HG03457 (cell line): ENCODE measurements at regions not wholly inside any gene's neighbourhood (a gene's known extent, or its start where the extent isn't known, plus 50 kb on each side); places are given as distances from the start of the nearest gene placed in this dataset.
"Not testable (repeated sequence)": the region's sequence is repeated elsewhere in the genome, so short reads cannot be mapped to it uniquely, and the experiment has no call there.

Experiments
- ATAC-seq: cut with Tn5 transposase; IDR thresholded peaks from one replicate; pipeline ENCODE4 v1.9.1; 2021; ENCODE audit warnings: moderate number of reproducible peaks; ENCODE audit not compliant: unreplicated experiment

- no peak for ATAC-seq
These were observed 290.2 kb upstream of the TMEFF2 start for GRCh38 chr2:192484903-192485302.

DNA sequence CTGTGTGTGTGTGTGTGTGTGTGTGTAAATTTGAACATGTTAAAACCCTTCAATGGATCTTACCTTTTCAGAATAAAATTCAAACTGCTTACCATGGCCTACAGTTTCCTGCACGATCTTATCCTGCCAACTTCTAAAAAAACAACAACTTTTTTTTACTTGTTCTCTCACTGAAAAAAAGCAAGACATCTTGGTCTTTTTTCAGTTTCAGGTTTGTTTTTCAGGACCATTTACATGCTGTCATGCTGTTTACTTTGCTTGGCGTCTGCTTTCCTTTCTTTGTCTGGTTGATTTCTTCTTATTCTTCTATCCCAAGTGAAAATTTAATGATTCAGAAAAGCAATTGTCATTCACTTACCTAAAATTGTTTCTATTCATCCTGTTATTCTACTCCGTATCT lies 286.3 kb upstream of the TMEFF2 start:
- no peak for ATAC-seq

DNA sequence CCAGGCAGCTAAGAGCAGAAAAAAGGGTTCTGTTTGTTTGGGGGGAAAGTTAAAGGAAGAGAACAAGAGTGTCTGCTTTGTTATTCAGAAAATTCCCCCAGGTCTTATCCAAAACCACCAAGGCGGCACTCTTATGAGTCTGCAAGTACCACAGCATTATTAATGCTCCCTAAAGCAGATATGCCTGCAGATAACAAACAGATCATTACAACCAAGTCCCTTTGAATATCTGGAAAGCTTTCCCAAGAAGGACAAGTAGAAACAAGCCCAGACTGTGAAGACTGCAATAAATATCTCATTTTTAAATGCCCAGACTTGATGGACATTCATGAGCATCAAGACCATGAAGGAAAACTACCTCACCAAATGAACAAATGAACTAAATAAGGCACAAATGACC lies 278.6 kb upstream of the TMEFF2 start:
- ATAC-seq: no peak

DNA sequence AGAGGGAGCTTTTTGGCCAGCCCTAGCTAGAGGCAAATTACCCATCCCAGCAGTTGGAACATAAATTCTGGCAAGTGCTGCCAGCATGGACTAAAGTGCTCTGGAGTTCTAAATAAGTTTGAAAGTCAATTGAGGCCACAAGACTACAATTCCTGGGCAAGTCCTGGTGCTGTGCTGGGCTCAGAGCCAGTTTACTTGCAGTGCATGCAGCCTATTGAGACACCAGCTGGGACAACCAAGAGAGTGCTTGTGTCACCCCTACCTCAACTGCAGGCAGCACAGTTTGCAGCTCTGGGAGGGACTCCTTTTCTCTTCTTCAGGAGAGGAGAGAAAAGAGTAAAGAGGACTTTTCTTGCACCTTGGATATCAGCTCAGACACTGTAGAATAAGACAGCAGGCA lies 277.2 kb upstream of the TMEFF2 start:
- ATAC-seq: no peak

GRCh38 chr2:192469612-192470011 lies 274.9 kb upstream of the TMEFF2 start:
- no peak for ATAC-seq

- ATAC-seq: no peak
These were observed 273.4 kb upstream of the TMEFF2 start for GRCh38 chr2:192467953-192468660.

- no peak for ATAC-seq
These were observed 270.4 kb upstream of the TMEFF2 start for GRCh38 chr2:192465141-192465540.

DNA sequence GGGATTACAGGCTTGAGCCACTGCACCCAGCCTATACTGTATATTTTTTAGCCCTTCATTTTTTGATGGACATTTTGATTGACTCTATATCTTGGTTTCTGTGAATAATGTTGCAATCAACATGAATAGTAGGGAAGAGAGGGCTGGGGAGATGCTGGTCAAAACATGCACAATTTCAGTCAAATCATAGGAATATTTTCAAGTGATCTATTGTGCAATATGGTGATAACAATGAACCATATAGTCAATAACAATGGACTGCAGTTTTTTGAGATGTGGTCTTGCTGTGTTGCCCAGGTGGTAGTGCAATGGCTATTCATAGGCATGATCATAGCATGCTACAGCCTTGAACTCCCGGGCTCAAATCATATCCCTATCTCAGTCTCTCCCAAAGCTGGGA lies 264.7 kb upstream of the TMEFF2 start:
- ATAC-seq: no peak

DNA sequence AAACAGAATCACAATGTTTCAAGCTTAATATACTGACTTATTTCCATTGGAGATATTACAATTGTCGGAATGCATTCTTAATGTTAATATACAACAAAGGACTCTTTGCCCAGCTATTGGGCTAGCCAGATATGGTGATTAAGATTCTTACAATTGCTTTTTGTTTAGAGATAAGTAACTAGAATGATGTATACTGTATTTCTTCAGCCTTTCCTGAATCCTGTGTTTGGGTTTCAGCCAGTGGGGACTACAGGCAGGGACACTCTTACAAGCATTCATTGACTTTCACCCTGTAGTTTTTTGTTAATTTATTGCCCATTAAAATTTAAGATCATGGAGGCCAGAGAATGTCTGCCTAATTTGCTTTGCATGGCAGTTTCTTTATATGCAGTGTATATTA lies 254.1 kb upstream of the TMEFF2 start:
- no peak for ATAC-seq

- ATAC-seq: no peak
These were observed 249.6 kb upstream of the TMEFF2 start for GRCh38 chr2:192444286-192444838.

GRCh38 chr2:192443831-192444230 lies 249.1 kb upstream of the TMEFF2 start:
- no peak for ATAC-seq

DNA sequence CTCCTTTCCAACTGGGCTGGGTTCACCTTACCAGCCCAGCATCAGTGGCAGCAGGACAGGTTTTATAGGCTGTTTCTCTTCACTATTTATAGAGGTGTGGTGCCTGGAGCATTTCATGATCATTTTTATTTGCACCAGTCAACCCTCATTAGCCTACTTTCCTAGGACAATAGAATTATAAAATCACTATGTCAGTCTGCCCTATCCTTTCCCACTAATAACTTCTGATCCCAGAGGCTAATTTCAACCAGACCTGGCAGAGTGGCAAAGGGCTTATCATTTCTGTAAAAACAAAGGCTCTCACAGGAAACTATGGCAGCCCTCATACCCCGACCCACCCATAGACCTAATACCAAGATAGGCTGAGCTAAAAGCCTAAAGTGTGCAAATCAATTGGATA lies 243.5 kb upstream of the TMEFF2 start:
- no peak for ATAC-seq

DNA sequence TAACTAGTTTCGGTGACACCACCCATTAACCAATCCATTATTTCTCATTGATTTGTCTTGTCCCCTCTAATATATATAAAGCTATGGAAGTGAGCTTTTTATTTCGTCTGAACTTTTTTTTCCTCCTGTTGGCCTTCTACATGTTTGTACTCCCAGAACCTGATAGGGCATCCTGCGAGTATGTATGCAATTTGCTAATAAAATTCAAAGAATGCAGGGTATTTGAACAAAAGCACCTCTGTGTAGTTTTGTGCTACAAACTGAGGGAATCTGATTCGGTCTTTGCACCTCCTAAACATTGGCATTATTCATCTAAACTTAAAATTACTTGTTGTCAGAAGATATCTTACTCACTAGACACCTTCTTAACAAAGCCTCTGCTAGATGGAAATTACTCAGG lies 242.9 kb upstream of the TMEFF2 start:
- no peak for ATAC-seq

DNA sequence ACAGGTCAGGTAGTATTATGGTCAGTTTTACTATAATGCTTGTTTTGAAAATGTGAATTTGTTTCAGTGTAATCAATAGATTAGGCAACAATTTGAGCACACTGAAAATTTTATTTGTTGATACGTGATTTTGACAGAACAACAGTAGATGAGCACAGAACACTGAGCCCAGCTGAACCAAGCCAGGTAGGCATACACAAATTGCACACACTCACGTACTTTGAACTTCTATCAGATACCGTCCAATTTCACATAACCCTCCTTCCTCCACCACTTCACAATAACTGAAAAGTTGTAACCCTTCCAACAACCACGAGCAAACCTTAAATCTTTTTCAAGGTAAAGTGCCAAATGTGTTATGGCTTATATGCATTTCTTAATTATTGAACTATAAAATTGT lies 229.5 kb upstream of the TMEFF2 start:
- no peak for ATAC-seq

DNA sequence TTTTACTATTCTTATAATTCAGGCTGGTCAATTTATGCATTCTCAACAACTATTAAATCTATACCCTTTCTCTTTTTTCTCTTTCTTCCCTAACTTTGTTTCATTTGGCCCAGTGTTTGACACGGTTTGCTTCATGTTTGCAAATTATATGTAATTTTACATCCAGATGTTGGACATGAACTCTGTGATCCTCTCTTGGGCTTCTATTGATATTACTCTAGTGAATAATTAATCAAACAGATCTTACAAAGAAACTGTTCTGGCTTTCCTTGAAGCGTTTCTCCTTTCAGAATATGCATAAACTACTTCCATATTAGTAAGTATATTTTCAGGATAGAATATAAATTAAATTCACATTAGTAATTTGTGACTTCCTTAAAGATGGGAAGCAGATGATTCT lies 225.1 kb upstream of the TMEFF2 start:
- ATAC-seq: no peak

- ATAC-seq: no peak
These were observed 221.3 kb upstream of the TMEFF2 start for GRCh38 chr2:192416060-192416459.

DNA sequence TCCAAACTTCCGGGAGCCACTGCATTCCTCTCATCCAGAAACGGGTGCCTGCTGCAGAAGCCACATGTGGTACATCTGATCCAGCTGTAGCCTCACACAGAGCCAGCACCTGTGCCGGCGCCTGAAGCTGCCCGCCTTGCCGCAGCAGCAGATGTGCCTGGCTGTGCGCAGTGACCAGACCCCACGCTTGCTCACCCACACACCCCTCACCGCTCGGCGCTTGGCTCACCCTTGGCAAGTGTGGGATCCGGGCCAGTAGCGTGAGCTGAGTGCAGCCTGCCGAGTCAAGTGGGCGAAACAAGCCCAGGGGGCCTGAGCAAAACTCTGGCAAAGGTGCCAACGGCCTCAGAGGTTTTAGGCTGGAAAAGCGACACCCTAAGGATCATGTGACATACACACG lies 220.1 kb upstream of the TMEFF2 start:
- no peak for ATAC-seq

DNA sequence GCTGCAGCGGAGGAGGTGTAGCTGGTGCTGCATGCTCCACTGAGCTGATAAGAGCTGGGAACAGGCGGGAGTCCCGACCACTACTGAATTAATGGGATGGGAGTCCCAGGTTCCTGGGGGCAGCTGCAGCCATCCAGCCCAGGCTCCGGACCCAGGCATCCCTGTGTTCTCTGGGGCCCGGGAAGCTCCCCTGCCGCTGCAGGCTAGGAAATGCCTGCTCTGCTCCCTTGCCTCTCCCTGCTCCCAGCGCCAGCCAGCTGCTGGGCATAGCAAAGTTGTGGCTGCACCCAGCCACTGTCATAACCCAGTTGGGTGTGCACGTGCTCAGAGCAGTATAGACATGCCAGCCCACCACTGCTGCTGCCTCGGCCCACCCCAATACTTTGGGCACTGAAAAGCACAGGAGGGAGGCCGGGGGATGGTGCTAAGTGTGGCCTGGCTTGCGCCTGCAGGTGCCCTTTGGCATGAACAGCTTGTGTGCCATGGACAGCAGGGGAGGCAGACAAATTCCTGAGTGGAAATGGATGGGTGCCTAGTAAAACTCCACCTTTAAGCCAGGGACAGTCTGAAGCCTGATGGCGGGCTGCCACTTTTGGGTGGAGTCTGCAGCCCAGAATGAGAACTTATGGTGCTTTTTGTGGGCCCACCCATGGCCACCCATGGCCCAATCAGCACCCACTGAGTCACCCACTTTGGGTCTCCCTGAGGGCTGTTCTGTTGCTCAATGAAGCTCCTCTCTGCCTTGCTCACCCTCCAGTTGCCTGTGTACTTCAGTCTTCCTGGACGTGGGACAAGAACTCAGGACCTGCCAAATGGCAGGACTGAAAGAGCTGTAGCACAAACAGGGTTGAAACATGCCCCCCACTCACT lies 219.3 kb upstream of the TMEFF2 start:
- ATAC-seq: no peak

DNA sequence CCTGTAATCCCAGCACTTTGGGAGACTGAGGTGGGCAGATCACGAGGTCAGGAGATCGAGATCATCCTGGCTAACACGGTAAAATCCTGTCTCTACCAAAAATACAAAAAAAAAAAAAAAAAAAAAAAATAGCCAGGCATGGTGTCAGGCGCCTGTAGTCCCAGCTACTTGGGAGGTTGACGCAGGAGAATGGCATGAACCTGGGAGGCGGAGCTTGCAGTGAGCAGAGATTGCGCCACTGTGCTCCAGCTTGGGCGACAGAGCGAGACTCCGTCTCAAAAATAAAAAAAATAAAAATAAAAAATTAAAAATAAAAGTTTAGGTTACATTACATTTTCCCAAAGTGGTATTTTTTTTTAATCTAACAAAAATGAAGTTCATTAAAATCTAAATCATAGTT lies 218.1 kb upstream of the TMEFF2 start:
- ATAC-seq: not testable (repeated sequence)

- no peak for ATAC-seq
These were observed 217.7 kb upstream of the TMEFF2 start for GRCh38 chr2:192412394-192412793.

DNA sequence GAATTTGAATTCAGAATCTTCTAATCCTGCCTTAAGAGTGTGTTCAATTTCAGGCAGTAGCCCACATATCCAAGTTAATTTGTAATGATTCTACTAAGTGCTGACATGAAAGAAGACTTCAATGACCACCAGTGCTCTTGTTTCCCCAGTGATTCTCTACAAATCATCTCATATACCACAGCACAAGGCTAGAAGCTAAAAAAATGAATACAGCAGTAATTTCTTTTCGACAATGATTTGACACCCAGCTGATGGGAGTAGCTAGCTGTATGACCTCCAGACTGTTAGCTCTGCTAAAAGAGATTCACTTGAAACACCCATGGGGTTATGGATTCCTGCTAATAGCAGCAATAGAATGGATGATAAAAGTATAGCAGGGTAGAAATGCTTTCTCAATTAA lies 217.0 kb upstream of the TMEFF2 start:
- no peak for ATAC-seq

DNA sequence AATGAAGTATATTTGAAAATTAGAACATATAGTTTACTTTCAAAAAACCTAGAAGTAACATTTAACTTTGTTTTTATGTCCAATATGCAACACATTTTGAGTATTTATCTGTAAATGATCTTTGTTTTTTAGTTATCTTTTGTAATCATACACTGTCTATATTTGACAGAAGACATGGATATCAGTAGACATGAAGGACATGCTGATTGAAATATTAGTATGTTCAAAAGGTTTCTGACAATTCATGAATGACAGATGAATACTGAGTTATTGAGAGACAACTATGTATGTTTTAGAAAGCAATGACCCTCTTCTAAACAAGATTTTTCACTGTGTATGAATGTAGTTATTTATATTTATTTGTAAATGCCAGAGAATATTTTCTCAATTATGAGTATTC lies 215.6 kb upstream of the TMEFF2 start:
- ATAC-seq: no peak
